B cell (primary cell): ENCODE measurements at regions not wholly inside any gene's neighbourhood (a gene's known extent, or its start where the extent isn't known, plus 50 kb on each side); places are given as distances from the start of the nearest gene placed in this dataset.

Source experiments
- ATAC-seq: fragments of 200-7000 bp; cut with Tn5 transposase; one replicate; pipeline ENCODE4 v1.10.0; 2021; ENCODE audit warnings: low read depth, mild to moderate bottlenecking, moderate number of reproducible peaks, moderate library complexity
- CTCF ChIA-PET: fragments of 350-600 bp; sonication (Branson Sonifier 250); formaldehyde crosslinking; loops from one replicate; lab custom pipeline; 2021; ENCODE audit warnings: antibody characterized with exemption, inconsistent platforms; lab: Charles Lee
- POLR2A ChIA-PET: fragments of 350-600 bp; sonication (Branson Sonifier 250); formaldehyde crosslinking; loops from one replicate; lab custom pipeline; 2021; ENCODE audit warnings: antibody characterized with exemption; lab: Charles Lee
- DNase-seq: peaks from one replicate; pipeline ENCODE4 v3.0.0; 2013
- H2AFZ ChIP-seq: 2 replicates; pipeline ENCODE4 v1.6.1; 2012; ENCODE audit warnings: mild to moderate bottlenecking, low read depth, low read length; ENCODE audit not compliant: insufficient read depth, poor library complexity, severe bottlenecking
- H3K27ac ChIP-seq, 2 donors: 1 replicate in 1 of 2; 2 replicates in 1 of 2; pipeline ENCODE4 v1.5.1; 2012 to 2013; ENCODE audit warnings: low read length in 2 of 2, mild to moderate bottlenecking in 2 of 2, moderate library complexity in 1 of 2
- H3K27me3 ChIP-seq, 4 experiments: fragments of 200-600 bp in 1 of 4; sonication (generic) in 1 of 4; replicated peaks in 1 of 4; 1 replicate in 2 of 4; 2 replicates in 2 of 4; pipeline versions ENCODE4 v1.6.1 to v1.7.0; 2013 to 2016; ENCODE audit warnings: low read length in 3 of 4, mild to moderate bottlenecking in 2 of 4, mixed read lengths in 1 of 4, moderate library complexity in 1 of 4; ENCODE audit not compliant: insufficient read depth in 4 of 4, control insufficient read depth in 3 of 4; ENCODE audit errors: control extremely low read depth in 1 of 4
- H3K36me3 ChIP-seq, 2 experiments: replicated peaks in 1 of 2; 1 replicate in 1 of 2; 2 replicates in 1 of 2; pipeline versions ENCODE4 v1.6.1 to v1.7.1; 2013; ENCODE audit warnings: low read length in 1 of 2; ENCODE audit not compliant: insufficient read depth in 2 of 2, control insufficient read depth in 1 of 2; ENCODE audit errors: control extremely low read depth in 1 of 2, extremely low read depth in 1 of 2
- H3K4me1 ChIP-seq, 2 donors: fragments of 200-600 bp in 1 of 2; sonication (generic) in 1 of 2; 1 replicate in 1 of 2; 2 replicates in 1 of 2; pipeline versions ENCODE4 v1.5.1 to v1.6.1; 2013 to 2017; ENCODE audit warnings: low read length in 2 of 2; ENCODE audit not compliant: control insufficient read depth in 2 of 2, insufficient read depth in 2 of 2
- H3K4me2 ChIP-seq: replicated peaks from 2 replicates; pipeline ENCODE3; 2012; ENCODE audit warnings: mild to moderate bottlenecking, low read depth, low read length; ENCODE audit not compliant: poor library complexity, severe bottlenecking
- H3K4me3 ChIP-seq, 5 experiments: fragments of 200-600 bp in 1 of 5; sonication (generic) in 1 of 5; 1 replicate in 3 of 5; 2 replicates in 2 of 5; pipeline versions ENCODE4 v1.5.1 to v1.7.0; 2011 to 2016; ENCODE audit warnings: low read length in 4 of 5, mild to moderate bottlenecking in 4 of 5, low read depth in 2 of 5, control low read depth in 1 of 5, moderate library complexity in 1 of 5; ENCODE audit not compliant: insufficient read depth in 1 of 5; ENCODE audit errors: control extremely low read depth in 1 of 5, extremely low read depth in 1 of 5
- H3K79me2 ChIP-seq: fragments of 200-600 bp; sonication (generic); one replicate; pipeline ENCODE4 v1.6.0; 2016; ENCODE audit warnings: low read length; ENCODE audit not compliant: control insufficient read depth, insufficient read depth
- H3K9ac ChIP-seq: fragments of 200-600 bp; sonication (generic); 2 replicates; pipeline ENCODE4 v1.6.1; 2017; ENCODE audit warnings: mild to moderate bottlenecking, low read length, moderate library complexity
- H3K9me3 ChIP-seq, 3 donors: one replicate each; pipeline versions ENCODE4 v1.6.1 to v1.7.1; 2013; ENCODE audit warnings: low read length in 2 of 3; ENCODE audit not compliant: control insufficient read depth in 2 of 3, insufficient read depth in 1 of 3; ENCODE audit errors: control extremely low read depth in 1 of 3
- H4K20me1 ChIP-seq: 2 replicates; pipeline ENCODE4 v1.6.0; 2012; ENCODE audit warnings: mild to moderate bottlenecking, low read length; ENCODE audit not compliant: insufficient read depth, control insufficient read depth, poor library complexity, severe bottlenecking
- H3K27ac Mint-ChIP-seq: one replicate; pipeline ENCODE4 v1.8.0; 2021; ENCODE audit warnings: mixed read lengths
- H3K27me3 Mint-ChIP-seq: one replicate; pipeline ENCODE4 v1.8.0; 2021; ENCODE audit warnings: mixed read lengths
- H3K4me1 Mint-ChIP-seq: one replicate; pipeline ENCODE4 v1.8.0; 2021; ENCODE audit warnings: mixed read lengths
- H3K4me3 Mint-ChIP-seq: one replicate; pipeline ENCODE4 v1.8.0; 2021; ENCODE audit warnings: mixed read lengths
- H3K9me3 Mint-ChIP-seq: one replicate; pipeline ENCODE4 v1.8.0; 2022; ENCODE audit warnings: mixed read lengths; ENCODE audit not compliant: insufficient read depth
- CTCF ChIP-seq: fragments of 200-600 bp; IDR thresholded peaks from one replicate; pipeline ENCODE4 v1.8.0; 2022; ENCODE audit warnings: antibody characterized with exemption, mild to moderate bottlenecking
- EZH2 ChIP-seq: IDR thresholded peaks from 2 replicates; pipeline ENCODE4 v1.6.1; 2012; ENCODE audit warnings: borderline replicate concordance, low read depth, mild to moderate bottlenecking, moderate library complexity, low read length; ENCODE audit not compliant: insufficient read depth, poor library complexity, severe bottlenecking
- WGBS: methylation state at CpG from one replicate; pipeline ENCODE4 v1.1.5; 2013; ENCODE audit warnings: missing lambda C conversion rate; ENCODE audit not compliant: insufficient coverage; 5-methylcytosine and 5-hydroxymethylcytosine counted together
- intact Hi-C: fragments of 100-400 bp; cut with micrococcal nuclease; formaldehyde crosslinking; loops from one replicate; pipeline ENCODE4 v1.10.0; 2022

DNA sequence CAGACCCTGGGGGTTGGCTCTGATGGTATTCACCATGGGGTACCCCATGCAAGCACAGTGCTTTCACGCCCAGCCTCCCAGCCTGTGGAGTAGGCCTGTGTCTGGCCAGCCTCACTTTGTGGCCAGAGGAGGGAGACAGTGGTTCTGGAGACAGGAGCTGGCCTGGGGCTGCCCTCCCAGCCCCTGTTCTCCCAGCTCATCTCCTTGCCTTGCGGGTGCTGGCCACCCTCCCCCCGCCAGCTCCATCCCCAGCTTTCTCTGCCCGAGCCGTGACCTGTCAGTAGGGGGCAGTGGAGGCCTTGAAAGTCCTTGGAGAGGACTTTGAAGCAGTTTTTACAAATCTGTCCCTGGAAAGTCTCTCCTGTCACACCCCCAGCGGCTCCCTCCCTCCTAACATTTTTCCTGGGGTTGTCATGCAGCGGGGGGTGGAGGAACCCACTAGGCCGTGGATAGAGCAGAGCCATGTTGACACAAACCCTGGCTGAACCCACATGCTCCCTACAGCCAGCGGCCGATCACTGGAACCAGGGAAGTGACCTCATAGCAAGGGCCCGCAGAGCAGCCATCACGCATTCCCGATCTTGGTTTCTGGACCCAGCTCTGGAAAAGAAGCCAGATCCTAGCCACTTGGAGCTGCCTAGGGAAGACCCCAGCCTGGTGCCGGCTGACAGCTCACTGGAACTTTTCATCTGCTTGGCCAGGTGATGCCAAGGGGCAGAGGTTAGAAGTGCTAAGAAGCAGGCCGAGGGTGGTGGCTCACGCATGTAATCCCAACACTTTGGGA, 289.4 kb downstream of the SEC14L1 start:
- no peak overlapping the region for H2AFZ ChIP-seq
- peaks cover 70% of the 10 kb centered on the region for H3K79me2 ChIP-seq
- no peak overlapping the region for H3K9ac ChIP-seq
- peak overlapping the region; percentile 61 for H3K4me3 Mint-ChIP-seq
- ChIA-PET CTCF (interaction anchor here (0.5 to 27.0 kb wide), 27 partner anchors 9 to 589 kb away, joined by 3 to 699 read pairs (median 8); no protein-coding TSS in a partner anchor), POLR2A (interaction anchor here (0.6 to 5.3 kb wide), 17 partner anchors 9 to 105 kb away, joined by 3 to 48 read pairs (median 7); no protein-coding TSS in a partner anchor)
- peak; percentile 82 for DNase-seq
- H3K4me1 ChIP-seq, result peaks cover 100% of the 10 kb centered on the region in 2 donors
- 76% methylated on average over 11 of the region's 16 CpGs for WGBS
- H3K4me3 ChIP-seq, result no peak overlapping the region
- peak overlapping the region; percentile 65 for H3K4me2 ChIP-seq
- no peaks in the 10 kb centered on the region for H3K9me3 Mint-ChIP-seq
- H3K27me3 Mint-ChIP-seq, result no peaks in the 10 kb centered on the region
- H3K27ac ChIP-seq, result peak overlapping the region in 1 of 2 donors; percentile 43
- H3K9me3 ChIP-seq, result no peaks in the 10 kb centered on the region
- peak; percentile 87 for TF ChIP-seq CTCF
- TF ChIP-seq EZH2, result no peak
- peaks cover 0 to 3% of the 10 kb centered on the region in 2 experiments for H3K36me3 ChIP-seq
- H3K27ac Mint-ChIP-seq, result peak overlapping the region; percentile 81
- H4K20me1 ChIP-seq, result no peaks in the 10 kb centered on the region
- intact Hi-C loops, result loop anchor here (1.0 to 2.0 kb wide), 6 partner anchors 11 to 99 kb away; no protein-coding TSS in a partner anchor
- peaks cover 87% of the 10 kb centered on the region for H3K4me1 Mint-ChIP-seq
- H3K27me3 ChIP-seq, result no peaks in the 10 kb centered on the region
- peak; percentile 32 for ATAC-seq
